Lung (tissue), 11 donors: ENCODE measurements at regions not wholly inside any gene's neighbourhood (a gene's known extent, or its start where the extent isn't known, plus 50 kb on each side); places are given as distances from the start of the nearest gene placed in this dataset.
"Not testable (repeated sequence)": the region's sequence is repeated elsewhere in the genome, so short reads cannot be mapped to it uniquely, and the experiment has no call there.

Source experiments
- ATAC-seq: fragments of 200-7000 bp; cut with Tn5 transposase; one replicate; pipeline ENCODE4 v1.9.1; 2020; ENCODE audit warnings: moderate number of reproducible peaks; ENCODE audit not compliant: insufficient read depth, low FRiP score
- DNase-seq, 3 donors: peaks; one replicate each; pipeline ENCODE4 v3.0.0-alpha.2; 2013 to 2017
- H3K27ac ChIP-seq, 2 donors: one replicate each; pipeline ENCODE4 v1.5.1; 2013; ENCODE audit warnings: mild to moderate bottlenecking in 2 of 2, moderate library complexity in 2 of 2, control low read depth in 1 of 2, inconsistent platforms in 1 of 2, low read depth in 1 of 2, low read length in 1 of 2
- H3K27me3 ChIP-seq, 3 donors: one replicate each; pipeline ENCODE4 v1.5.1; 2013; ENCODE audit warnings: low read length in 2 of 3; ENCODE audit not compliant: control insufficient read depth in 3 of 3, insufficient read depth in 3 of 3
- H3K36me3 ChIP-seq, 4 donors: one replicate each; pipeline ENCODE4 v1.5.1; 2013; ENCODE audit warnings: low read length in 4 of 4, mild to moderate bottlenecking in 1 of 4, moderate library complexity in 1 of 4; ENCODE audit not compliant: control insufficient read depth in 4 of 4, insufficient read depth in 4 of 4
- H3K4me1 ChIP-seq, 5 donors: one replicate each; pipeline ENCODE4 v1.5.1; 2013; ENCODE audit warnings: low read length in 5 of 5, mild to moderate bottlenecking in 2 of 5, moderate library complexity in 1 of 5; ENCODE audit not compliant: control insufficient read depth in 5 of 5, insufficient read depth in 5 of 5
- H3K4me3 ChIP-seq: one replicate; pipeline ENCODE4 v1.5.1; 2013; ENCODE audit warnings: mild to moderate bottlenecking, control low read depth, moderate library complexity
- H3K9ac ChIP-seq, 2 donors: one replicate each; pipeline ENCODE4 v1.5.1; 2013; ENCODE audit warnings: low read length in 2 of 2, control low read depth in 1 of 2; ENCODE audit not compliant: insufficient read depth in 1 of 2
- H3K9me3 ChIP-seq, 4 donors: one replicate each; pipeline ENCODE4 v1.5.1; 2013; ENCODE audit warnings: low read length in 3 of 4, mild to moderate bottlenecking in 1 of 4, moderate library complexity in 1 of 4; ENCODE audit not compliant: control insufficient read depth in 4 of 4, insufficient read depth in 3 of 4
- WGBS, 2 donors: extraction: QIAGEN DNeasy Blood & Tissue Kit; methylation state at CpG; one replicate each; pipeline ENCODE4 v1.1.7; 2013; 5-methylcytosine and 5-hydroxymethylcytosine counted together
- TF ChIP-seq, protein P1 (sequence below): IDR thresholded peaks from 2 replicates; pipeline ENCODE4 v1.5.1; 2012; ENCODE audit warnings: mild to moderate bottlenecking; ENCODE audit errors: control extremely low read depth, extremely low read depth
- donor health status: control.
- donor health status: control.
- donor health status: Bipolar disorder and iron deficiency.
- donor health status: healthy.
- donor health status: DM: yes; HTN: yes; CAD: no.

DNA sequence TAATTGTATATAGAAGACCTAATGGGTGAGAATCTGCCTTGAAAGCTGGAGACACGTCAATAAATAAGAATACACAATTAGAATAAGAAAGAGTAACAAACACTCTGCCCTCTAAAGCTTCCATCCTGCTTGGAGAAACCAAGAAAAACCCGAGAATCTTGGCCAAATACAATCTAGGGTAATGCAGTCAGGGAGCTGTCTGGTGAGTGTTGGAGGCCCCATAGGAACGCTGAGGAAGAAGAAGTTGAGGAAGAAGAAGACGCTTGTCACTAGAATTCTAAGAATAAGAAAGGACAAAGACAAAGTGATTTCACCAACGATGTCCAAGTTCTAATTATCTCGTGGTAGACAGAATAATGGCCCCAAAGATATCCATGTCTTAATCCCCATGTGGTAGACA is 4485.9 kb upstream of the OR11H1 start:
- ATAC-seq (no peak), DNase-seq (no peak)
- no peaks in the 10 kb centered on the region for H3K36me3 ChIP-seq
- no peak overlapping the region for H3K9ac ChIP-seq
- WGBS, 2 donors: 37 to 47% methylated on average over 6 of the region's 6 CpGs
- no peaks in the 10 kb centered on the region for H3K27me3 ChIP-seq
- no peak overlapping the region for H3K27ac ChIP-seq
- peaks cover 8 to 34% (median 12%) of the 10 kb centered on the region in 4 donors for H3K9me3 ChIP-seq
- H3K4me1 ChIP-seq: no peaks in the 10 kb centered on the region
- TF ChIP-seq, protein P1, sequence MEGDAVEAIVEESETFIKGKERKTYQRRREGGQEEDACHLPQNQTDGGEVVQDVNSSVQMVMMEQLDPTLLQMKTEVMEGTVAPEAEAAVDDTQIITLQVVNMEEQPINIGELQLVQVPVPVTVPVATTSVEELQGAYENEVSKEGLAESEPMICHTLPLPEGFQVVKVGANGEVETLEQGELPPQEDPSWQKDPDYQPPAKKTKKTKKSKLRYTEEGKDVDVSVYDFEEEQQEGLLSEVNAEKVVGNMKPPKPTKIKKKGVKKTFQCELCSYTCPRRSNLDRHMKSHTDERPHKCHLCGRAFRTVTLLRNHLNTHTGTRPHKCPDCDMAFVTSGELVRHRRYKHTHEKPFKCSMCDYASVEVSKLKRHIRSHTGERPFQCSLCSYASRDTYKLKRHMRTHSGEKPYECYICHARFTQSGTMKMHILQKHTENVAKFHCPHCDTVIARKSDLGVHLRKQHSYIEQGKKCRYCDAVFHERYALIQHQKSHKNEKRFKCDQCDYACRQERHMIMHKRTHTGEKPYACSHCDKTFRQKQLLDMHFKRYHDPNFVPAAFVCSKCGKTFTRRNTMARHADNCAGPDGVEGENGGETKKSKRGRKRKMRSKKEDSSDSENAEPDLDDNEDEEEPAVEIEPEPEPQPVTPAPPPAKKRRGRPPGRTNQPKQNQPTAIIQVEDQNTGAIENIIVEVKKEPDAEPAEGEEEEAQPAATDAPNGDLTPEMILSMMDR: no peak
- no peak overlapping the region for H3K4me3 ChIP-seq

- H3K27me3 ChIP-seq, ATAC-seq, H3K36me3 ChIP-seq, DNase-seq, H3K9ac ChIP-seq, H3K4me1 ChIP-seq, H3K4me3 ChIP-seq, H3K27ac ChIP-seq: not testable (repeated sequence)
- H3K9me3 ChIP-seq: peaks cover 3 to 28% (median 10%) of the 10 kb centered on the region in 4 donors
Observed at GRCh38 chr22:11043289-11043688, 4484.7 kb upstream of the OR11H1 start.

GRCh38 chr22:11048884-11049283 is 4479.1 kb upstream of the OR11H1 start:
- not testable (repeated sequence) for ATAC-seq, H3K27ac ChIP-seq, H3K27me3 ChIP-seq, H3K9ac ChIP-seq, H3K36me3 ChIP-seq, H3K4me3 ChIP-seq, H3K4me1 ChIP-seq, DNase-seq, H3K9me3 ChIP-seq
- WGBS, 2 donors: 85% methylated on average over 1 of the region's 1 CpG

GRCh38 chr22:11050226-11050625 is 4477.8 kb upstream of the OR11H1 start:
- not testable (repeated sequence) for H3K9ac ChIP-seq, DNase-seq, H3K4me1 ChIP-seq, H3K36me3 ChIP-seq, H3K27ac ChIP-seq, H3K4me3 ChIP-seq, ATAC-seq, H3K27me3 ChIP-seq
- H3K9me3 ChIP-seq: peaks cover 0 to 16% (median 7%) of the 10 kb centered on the region in 4 donors
- 68 to 71% methylated on average over 7 to 11 of the region's 11 CpGs for WGBS, 2 donors

- 60 to 62% methylated on average over 7 of the region's 9 CpGs for WGBS, 2 donors
- H3K36me3 ChIP-seq, ATAC-seq, H3K9ac ChIP-seq, H3K4me1 ChIP-seq, DNase-seq, H3K4me3 ChIP-seq, H3K27me3 ChIP-seq, H3K27ac ChIP-seq: not testable (repeated sequence)
- H3K9me3 ChIP-seq: peaks cover 0 to 23% (median 11%) of the 10 kb centered on the region in 4 donors
Observed at GRCh38 chr22:11051401-11052112, 4476.4 kb upstream of the OR11H1 start.

DNA sequence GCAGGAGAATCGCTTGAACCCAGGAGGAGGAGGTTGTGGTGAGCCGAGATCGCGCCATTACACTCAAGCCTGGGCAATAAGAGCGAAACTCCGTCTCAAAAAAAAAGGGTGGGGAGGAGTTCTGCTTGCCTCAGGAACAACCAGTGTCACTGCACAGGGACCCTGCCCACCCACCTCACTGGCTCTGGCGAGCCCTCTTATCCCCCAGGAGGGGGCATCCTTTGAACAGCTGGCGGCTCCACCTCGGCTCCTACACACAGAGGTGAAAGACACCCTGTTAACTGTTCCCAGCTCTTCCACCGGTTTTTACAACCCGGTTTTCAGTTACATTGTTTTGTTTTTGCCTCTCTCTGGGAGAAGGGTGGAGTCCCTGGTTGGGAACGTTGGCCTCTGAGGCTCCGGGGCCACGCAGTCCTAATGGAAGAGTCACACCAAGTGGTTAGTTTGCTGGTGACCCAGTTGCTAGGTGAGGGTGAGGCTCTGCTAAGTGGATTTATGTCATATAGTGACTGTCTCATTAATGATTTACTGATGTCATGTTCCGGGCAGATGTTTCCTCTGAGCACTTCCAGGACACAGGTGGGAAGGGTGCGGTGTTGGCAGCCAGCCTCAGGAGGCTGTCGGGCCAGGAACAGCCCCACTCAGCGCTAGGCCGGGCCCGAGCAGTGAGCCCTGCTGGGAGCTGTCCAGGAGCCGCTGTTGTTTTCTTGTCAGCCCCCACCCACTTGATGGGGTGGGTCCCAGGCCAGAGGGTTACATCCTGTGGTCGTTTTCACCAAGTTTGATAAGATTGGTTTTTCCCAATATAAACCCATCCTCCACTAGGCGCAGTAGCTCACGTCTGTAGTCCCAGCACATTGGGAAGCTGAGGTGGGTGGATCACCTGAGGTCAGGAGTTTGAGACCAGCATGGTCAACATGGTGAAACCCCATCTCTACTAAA is 4474.3 kb upstream of the OR11H1 start:
- H3K4me3 ChIP-seq, H3K9ac ChIP-seq, DNase-seq, H3K27me3 ChIP-seq, ATAC-seq, H3K27ac ChIP-seq, H3K36me3 ChIP-seq, H3K4me1 ChIP-seq: not testable (repeated sequence)
- peaks cover 0 to 34% (median 13%) of the 10 kb centered on the region in 4 donors for H3K9me3 ChIP-seq
- WGBS, 2 donors: 62 to 70% methylated on average over 24 of the region's 24 CpGs

GRCh38 chr22:11054681-11055080 is 4473.3 kb upstream of the OR11H1 start:
- ATAC-seq, H3K9ac ChIP-seq, H3K4me3 ChIP-seq, H3K4me1 ChIP-seq, DNase-seq, H3K27me3 ChIP-seq, H3K36me3 ChIP-seq, H3K27ac ChIP-seq: not testable (repeated sequence)
- peaks cover 0 to 31% (median 13%) of the 10 kb centered on the region in 4 donors for H3K9me3 ChIP-seq
- WGBS, 2 donors: 67% methylated on average over 11 of the region's 11 CpGs
